ENCODE measurements at regions not wholly inside any gene's neighbourhood (a gene's known extent, or its start where the extent isn't known, plus 50 kb on each side); places are given as distances from the start of the nearest gene placed in this dataset.

DNA sequence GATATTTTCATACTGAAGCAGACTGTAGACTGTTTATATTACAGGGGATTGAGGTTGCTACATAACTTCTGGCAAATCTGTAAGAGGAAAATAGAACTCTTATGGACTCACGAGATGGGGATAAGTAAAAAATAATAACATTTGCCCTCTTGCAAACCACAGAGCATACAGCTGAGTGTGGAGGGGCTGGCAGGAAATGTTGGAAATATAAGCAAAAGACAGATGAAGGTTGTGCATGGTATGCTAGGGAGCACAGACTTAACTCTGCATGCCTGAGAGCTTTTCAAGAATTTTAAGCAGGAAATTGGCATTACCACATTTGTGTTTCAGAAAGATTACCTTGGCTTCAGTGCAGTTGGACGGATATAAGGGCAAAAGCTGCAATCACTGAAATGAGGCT lies 411.1 kb downstream of the RAD51AP2 start:
- TF ChIP-seq, protein P1, sequence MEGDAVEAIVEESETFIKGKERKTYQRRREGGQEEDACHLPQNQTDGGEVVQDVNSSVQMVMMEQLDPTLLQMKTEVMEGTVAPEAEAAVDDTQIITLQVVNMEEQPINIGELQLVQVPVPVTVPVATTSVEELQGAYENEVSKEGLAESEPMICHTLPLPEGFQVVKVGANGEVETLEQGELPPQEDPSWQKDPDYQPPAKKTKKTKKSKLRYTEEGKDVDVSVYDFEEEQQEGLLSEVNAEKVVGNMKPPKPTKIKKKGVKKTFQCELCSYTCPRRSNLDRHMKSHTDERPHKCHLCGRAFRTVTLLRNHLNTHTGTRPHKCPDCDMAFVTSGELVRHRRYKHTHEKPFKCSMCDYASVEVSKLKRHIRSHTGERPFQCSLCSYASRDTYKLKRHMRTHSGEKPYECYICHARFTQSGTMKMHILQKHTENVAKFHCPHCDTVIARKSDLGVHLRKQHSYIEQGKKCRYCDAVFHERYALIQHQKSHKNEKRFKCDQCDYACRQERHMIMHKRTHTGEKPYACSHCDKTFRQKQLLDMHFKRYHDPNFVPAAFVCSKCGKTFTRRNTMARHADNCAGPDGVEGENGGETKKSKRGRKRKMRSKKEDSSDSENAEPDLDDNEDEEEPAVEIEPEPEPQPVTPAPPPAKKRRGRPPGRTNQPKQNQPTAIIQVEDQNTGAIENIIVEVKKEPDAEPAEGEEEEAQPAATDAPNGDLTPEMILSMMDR (IDR thresholded peaks at IDR 0.05; ENCODE audit: poor library complexity), result no peak
- TF ChIP-seq EZH2phosphoT487 (IDR thresholded peaks at IDR 0.05; ENCODE audit: low read depth, severe bottlenecking, unreplicated experiment) (no peak), EZH2 (IDR thresholded peaks at IDR 0.05; ENCODE audit: borderline replicate concordance) (no peak)

Measured in hepatocyte (in vitro differentiated cells).